H9 (cell line): ENCODE measurements at regions not wholly inside any gene's neighbourhood (a gene's known extent, or its start where the extent isn't known, plus 50 kb on each side); places are given as distances from the start of the nearest gene placed in this dataset.

ENCODE experiments used
- DNase-seq: peaks from one replicate; pipeline ENCODE4 v3.0.0-alpha.2; 2017
- H2AFZ ChIP-seq: one replicate; pipeline ENCODE4 v1.6.1; 2013; ENCODE audit warnings: mild to moderate bottlenecking, low read length, control low read depth, moderate library complexity
- H2AK5ac ChIP-seq: 2 replicates; pipeline ENCODE4 v1.6.1; 2013; ENCODE audit warnings: low read length, control low read depth, mixed read lengths; ENCODE audit not compliant: insufficient read length
- H2BK120ac ChIP-seq: one replicate; pipeline ENCODE4 v1.6.1; 2013; ENCODE audit warnings: low read depth, mild to moderate bottlenecking, low read length, control low read depth, inconsistent platforms; ENCODE audit not compliant: poor library complexity, severe bottlenecking
- H2BK12ac ChIP-seq: 2 replicates; pipeline ENCODE4 v1.6.1; 2013; ENCODE audit warnings: low read length, control low read depth, mixed read lengths, low read depth; ENCODE audit not compliant: insufficient read length
- H2BK15ac ChIP-seq: 2 replicates; pipeline ENCODE4 v1.6.1; 2013; ENCODE audit warnings: low read depth, low read length, control low read depth
- H2BK20ac ChIP-seq: one replicate; pipeline ENCODE4 v1.6.1; 2013; ENCODE audit warnings: low read depth, mild to moderate bottlenecking, low read length, control low read depth, inconsistent platforms; ENCODE audit not compliant: poor library complexity, severe bottlenecking
- H2BK5ac ChIP-seq: 2 replicates; pipeline ENCODE4 v1.6.1; 2013; ENCODE audit warnings: low read length, control low read depth, mixed read lengths; ENCODE audit not compliant: insufficient read length
- H3K14ac ChIP-seq: 2 replicates; pipeline ENCODE4 v1.6.1; 2013; ENCODE audit warnings: low read length, control low read depth; ENCODE audit not compliant: insufficient read depth
- H3K18ac ChIP-seq: 2 replicates; pipeline ENCODE4 v1.6.1; 2013; ENCODE audit warnings: low read depth, mild to moderate bottlenecking, mixed read lengths, low read length, control low read depth; ENCODE audit not compliant: insufficient read length
- H3K23ac ChIP-seq: 2 replicates; pipeline ENCODE4 v1.6.1; 2013; ENCODE audit warnings: low read length, control low read depth, mixed read lengths, low read depth; ENCODE audit not compliant: insufficient read length
- H3K23me2 ChIP-seq: 2 replicates; pipeline ENCODE4 v1.6.1; 2013; ENCODE audit warnings: low read depth, mild to moderate bottlenecking, mixed read lengths, low read length, control low read depth; ENCODE audit not compliant: insufficient read length, poor library complexity, severe bottlenecking
- H3K27ac ChIP-seq: 2 replicates; pipeline ENCODE4 v1.5.1; 2013; ENCODE audit warnings: low read length, control low read depth, mixed read lengths, low read depth; ENCODE audit not compliant: insufficient read length
- H3K27me3 ChIP-seq: 2 replicates; pipeline ENCODE4 v1.6.1; 2013; ENCODE audit warnings: low read length, control low read depth, inconsistent platforms; ENCODE audit not compliant: insufficient read depth
- H3K4ac ChIP-seq: 2 replicates; pipeline ENCODE4 v1.6.1; 2013; ENCODE audit warnings: low read depth, mild to moderate bottlenecking, control low read depth, inconsistent platforms, low read length, moderate library complexity
- H3K4me1 ChIP-seq: 2 replicates; pipeline ENCODE4 v1.6.1; 2013; ENCODE audit warnings: low read length, control low read depth, inconsistent platforms; ENCODE audit not compliant: insufficient read depth
- H3K4me2 ChIP-seq: 2 replicates; pipeline ENCODE4 v1.6.1; 2013; ENCODE audit warnings: low read length, control low read depth, mixed read lengths; ENCODE audit not compliant: insufficient read length, insufficient read depth
- H3K56ac ChIP-seq: 2 replicates; pipeline ENCODE4 v1.6.1; 2013; ENCODE audit warnings: low read depth, mild to moderate bottlenecking, mixed read lengths, low read length, control low read depth; ENCODE audit not compliant: insufficient read length
- H3K79me1 ChIP-seq: 2 replicates; pipeline ENCODE4 v1.6.1; 2013; ENCODE audit warnings: low read depth, mild to moderate bottlenecking, moderate library complexity, low read length, control low read depth, inconsistent platforms; ENCODE audit not compliant: insufficient read depth, poor library complexity, severe bottlenecking
- H3K79me2 ChIP-seq: 2 replicates; pipeline ENCODE4 v1.6.1; 2013; ENCODE audit warnings: low read length, control low read depth, inconsistent platforms; ENCODE audit not compliant: insufficient read depth
- H3K9ac ChIP-seq: 2 replicates; pipeline ENCODE4 v1.6.1; 2013; ENCODE audit warnings: low read length, control low read depth, mixed read lengths; ENCODE audit not compliant: insufficient read length; ENCODE audit errors: extremely low read depth
- H3K9me3 ChIP-seq: one replicate; pipeline ENCODE4 v1.6.1; 2013; ENCODE audit warnings: low read depth, low read length, inconsistent platforms; ENCODE audit not compliant: control insufficient read depth
- H3T11ph ChIP-seq: one replicate; pipeline ENCODE4 v1.6.1; 2013; ENCODE audit warnings: mild to moderate bottlenecking, low read length, control low read depth, inconsistent platforms
- H4K20me1 ChIP-seq: one replicate; pipeline ENCODE4 v1.6.1; 2013; ENCODE audit not compliant: control insufficient read depth, insufficient read length, insufficient read depth
- H4K5ac ChIP-seq: 2 replicates; pipeline ENCODE4 v1.6.1; 2013; ENCODE audit warnings: low read depth, mild to moderate bottlenecking, mixed read lengths, low read length, control low read depth; ENCODE audit not compliant: insufficient read length
- H4K8ac ChIP-seq: replicated peaks from 2 replicates; pipeline ENCODE4 v1.6.1; 2013; ENCODE audit warnings: low read length, control low read depth, mixed read lengths, low read depth; ENCODE audit not compliant: insufficient read length
- H4K91ac ChIP-seq: 2 replicates; pipeline ENCODE4 v1.6.1; 2013; ENCODE audit warnings: low read depth, mild to moderate bottlenecking, moderate library complexity, mixed read lengths, low read length, control low read depth; ENCODE audit not compliant: insufficient read length
- H3K27ac Mint-ChIP-seq, 3 experiments: 2 replicates in 2 of 3; 3 replicates in 1 of 3; pipeline ENCODE4 v1.8.0; 2020 to 2021; ENCODE audit warnings: mixed read lengths in 3 of 3, mild to moderate bottlenecking in 1 of 3, moderate library complexity in 1 of 3
- H3K27me3 Mint-ChIP-seq: 2 replicates; pipeline ENCODE4 v1.8.0; 2021; ENCODE audit warnings: low read depth, mild to moderate bottlenecking, moderate library complexity, mixed read lengths
- H3K36me3 Mint-ChIP-seq, 3 experiments: 2 replicates in 2 of 3; 3 replicates in 1 of 3; pipeline ENCODE4 v1.8.0; 2020 to 2021; ENCODE audit warnings: low read depth in 3 of 3, mixed read lengths in 3 of 3; ENCODE audit not compliant: insufficient read depth in 1 of 3
- H3K4me1 Mint-ChIP-seq, 2 experiments: 2 replicates each; pipeline ENCODE4 v1.8.0; 2020; ENCODE audit warnings: mixed read lengths in 2 of 2
- H3K4me3 Mint-ChIP-seq, 2 experiments: 2 replicates in 1 of 2; 3 replicates in 1 of 2; pipeline ENCODE4 v1.8.0; 2020 to 2021; ENCODE audit warnings: mild to moderate bottlenecking in 2 of 2, mixed read lengths in 2 of 2, moderate library complexity in 1 of 2
- H3K9me3 Mint-ChIP-seq, 2 experiments: 2 replicates in 1 of 2; 3 replicates in 1 of 2; pipeline ENCODE4 v1.8.0; 2020; ENCODE audit warnings: mild to moderate bottlenecking in 2 of 2, mixed read lengths in 2 of 2, moderate library complexity in 1 of 2
- CTCF ChIP-seq: fragments of 200-600 bp; sonication (generic); conservative IDR thresholded peaks from 3 replicates; pipeline ENCODE4 v1.8.0; 2021; ENCODE audit warnings: antibody characterized with exemption, mild to moderate bottlenecking
- WGBS: extraction: QIAGEN DNeasy Blood & Tissue Kit; methylation state at CpG from one replicate; pipeline ENCODE4 v1.1.7; 2013; ENCODE audit warnings: missing lambda C conversion rate, low lambda C conversion rate, mixed read lengths; ENCODE audit not compliant: insufficient read length; ENCODE audit errors: extremely low coverage; 5-methylcytosine and 5-hydroxymethylcytosine counted together

DNA sequence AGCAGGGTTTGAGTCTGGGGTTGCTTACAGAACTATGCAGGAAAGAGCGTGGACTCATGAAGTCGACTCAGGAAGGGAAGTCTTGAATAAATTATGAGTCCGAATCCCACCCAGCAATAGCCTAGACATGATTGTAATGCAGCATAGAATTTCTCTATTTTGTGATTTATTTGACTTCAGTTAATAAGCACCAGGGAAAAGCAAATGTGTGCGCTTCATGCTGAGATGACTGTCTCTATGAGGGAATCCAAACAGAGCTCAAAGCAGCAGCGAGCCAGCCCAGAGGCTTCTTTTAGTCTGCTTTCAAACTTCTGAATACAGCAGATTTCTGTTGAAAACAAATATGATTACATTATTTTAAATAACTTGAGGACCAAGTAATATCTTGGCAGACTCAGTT is 188.0 kb downstream of the SEMA6A start:
- no peak overlapping the region for H3K27ac ChIP-seq
- Mint-ChIP-seq H3K36me3 (no peaks in the 10 kb centered on the region; a peak in 2 of 7 replicates), H3K4me1 (peaks cover 8 to 9% of the 10 kb centered on the region in 2 experiments), H3K4me3 (no peak overlapping the region), H3K27me3 (no peaks in the 10 kb centered on the region), H3K27ac (no peak overlapping the region), H3K9me3 (peaks cover 2 to 8% of the 10 kb centered on the region in 2 experiments; a peak in 1 of 5 replicates)
- H3K4ac ChIP-seq, result no peak overlapping the region
- no peak overlapping the region for H3T11ph ChIP-seq
- no peak overlapping the region for H3K4me2 ChIP-seq
- no peak overlapping the region for H4K8ac ChIP-seq
- no peak for TF ChIP-seq CTCF
- no peaks in the 10 kb centered on the region for H3K79me2 ChIP-seq
- no peak overlapping the region for H2BK120ac ChIP-seq
- H2AFZ ChIP-seq, result no peak overlapping the region
- no peak overlapping the region for H3K14ac ChIP-seq
- no peak overlapping the region for H3K56ac ChIP-seq
- H3K9me3 ChIP-seq, result no peaks in the 10 kb centered on the region
- no CpG with 5 or more reads among the region's 5 CpGs for WGBS
- no peak overlapping the region for H2BK20ac ChIP-seq
- no peak overlapping the region for H2BK12ac ChIP-seq
- H3K27me3 ChIP-seq, result no peaks in the 10 kb centered on the region
- no peaks in the 10 kb centered on the region for H3K79me1 ChIP-seq
- no peak overlapping the region for H4K5ac ChIP-seq
- no peak overlapping the region for H3K9ac ChIP-seq
- DNase-seq, result no peak
- no peak overlapping the region for H3K18ac ChIP-seq
- no peaks in the 10 kb centered on the region for H4K20me1 ChIP-seq
- peaks cover 6% of the 10 kb centered on the region; the same call in 1 of the 2 replicates for H3K4me1 ChIP-seq
- H2AK5ac ChIP-seq, result no peak overlapping the region
- no peak overlapping the region for H4K91ac ChIP-seq
- H3K23ac ChIP-seq, result no peak overlapping the region
- no peaks in the 10 kb centered on the region for H3K23me2 ChIP-seq
- H2BK15ac ChIP-seq, result no peak overlapping the region
- H2BK5ac ChIP-seq, result no peak overlapping the region
